ENCODE measurements at regions not wholly inside any gene's neighbourhood (a gene's known extent, or its start where the extent isn't known, plus 50 kb on each side); places are given as distances from the start of the nearest gene placed in this dataset.

- no peak for DNase-seq (ENCODE audit: extremely low read depth in 1 of 11, low read depth in 9 of 11, low spot score in 4 of 11)
These were observed 51.7 kb upstream of the ATP8A1 start for GRCh38 chr4:42708625-42709024.
